ENCODE measurements at regions not wholly inside any gene's neighbourhood (a gene's known extent, or its start where the extent isn't known, plus 50 kb on each side); places are given as distances from the start of the nearest gene placed in this dataset.

- in situ Hi-C loops (cut with MboI) (no loop called here), intact Hi-C loops (cut with micrococcal nuclease; ENCODE audit: unreplicated experiment) (no loop called here)
- FAIRE-seq (no peak), ATAC-seq (no peak), DNase-seq (ENCODE audit: low read depth, low spot score) (no peak)
- H3K27me3 ChIP-seq (replicated peaks in 1 of 2; ENCODE audit: control insufficient read depth in 2 of 2, insufficient read depth in 2 of 2, low read length in 1 of 2), result peaks cover 0 to 3% of the 10 kb centered on the region in 2 experiments; a peak in 1 of 4 replicates
- H2AFZ ChIP-seq (ENCODE audit: control insufficient read depth, low read depth, low read length), result no peak overlapping the region
- POLR2A ChIA-PET, result no interaction called here
- SMC1A ChIA-PET (ENCODE audit: uncharacterized antibody, unreplicated experiment), result interaction anchor here (0.5 kb wide), 1 partner anchor 702 kb away, joined by 3 read pairs; no protein-coding TSS in a partner anchor
- H3K4me3 ChIP-seq, result no peak overlapping the region
- H3K36me3 ChIP-seq (ENCODE audit: control insufficient read depth in 2 of 2, insufficient read depth in 2 of 2, low read length in 1 of 2), result no peaks in the 10 kb centered on the region
- RAD21 ChIA-PET (ENCODE audit: unreplicated experiment), result no interaction called here
- CTCF ChIA-PET, result interaction anchor here (1.3 kb wide), 1 partner anchor 87 kb away, joined by 3 read pairs; no protein-coding TSS in a partner anchor
- no peak overlapping the region for H3K27ac ChIP-seq (ENCODE audit: control insufficient read depth, insufficient read depth)
- H3K4me1 ChIP-seq (ENCODE audit: control insufficient read depth, insufficient read depth, low read length), result no peaks in the 10 kb centered on the region
- BruUV-seq (replicated peaks), result no TSS peak
- TF ChIP-seq ZBTB4 (CRISPR knock-in tag; IDR thresholded peaks at IDR 0.05) (no peak), CTCF (IDR thresholded peaks at IDR 0.05 in 2 of 3, conservative IDR thresholded peaks at IDR 0.05 in 1 of 3; ENCODE audit: control insufficient read depth in 2 of 3, extremely low read depth in 1 of 3, insufficient read depth in 1 of 3, low read depth in 3 of 3, low read length in 3 of 3) (no peak), STAT1 (conservative IDR thresholded peaks at IDR 0.05) (no peak), RAD21 (IDR thresholded peaks at IDR 0.05; ENCODE audit: insufficient read depth, low read depth, low read length) (no peak), FOS (IDR thresholded peaks at IDR 0.05; ENCODE audit: borderline replicate concordance, extremely low read depth, insufficient read length) (no peak), ZNF687 (IDR thresholded peaks at IDR 0.05) (no peak), CHD4 (IDR thresholded peaks at IDR 0.05) (no peak), NFIC (IDR thresholded peaks at IDR 0.05; ENCODE audit: low read depth, low read length) (no peak), BCL11A (IDR thresholded peaks at IDR 0.05; ENCODE audit: low read depth, low read length) (no peak), IKZF1 (conservative IDR thresholded peaks at IDR 0.05) (no peak), MTA2 (IDR thresholded peaks at IDR 0.05; ENCODE audit: low read depth) (no peak), ESRRA (IDR thresholded peaks at IDR 0.05; ENCODE audit: low read length) (no peak), E2F4 (IDR thresholded peaks at IDR 0.05; ENCODE audit: low read depth, low read length) (no peak)
- no peaks in the 10 kb centered on the region for H3K79me2 ChIP-seq (ENCODE audit: control insufficient read depth, insufficient read depth, low read length)
- H3K9ac ChIP-seq (ENCODE audit: control insufficient read depth, insufficient read depth, low read length), result no peak overlapping the region
- no peaks in the 10 kb centered on the region for H3K9me3 ChIP-seq (replicated peaks; ENCODE audit: control insufficient read depth, insufficient read depth, low read length)
- no peaks in the 10 kb centered on the region for H4K20me1 ChIP-seq (ENCODE audit: control insufficient read depth, insufficient read depth)
- no peak overlapping the region for H3K4me2 ChIP-seq (ENCODE audit: control insufficient read depth, insufficient read depth)
- WGBS (ENCODE audit: insufficient coverage, insufficient replicate concordance, low lambda C conversion rate, missing lambda C conversion rate), result 35% methylated on average over 2 of the region's 2 CpGs
Observed at GRCh38 chr11:19651028-19651427, 61.6 kb upstream of the NAV2 start.

Measured in GM12878 (cell line).